A549 (cell line): ENCODE measurements at regions not wholly inside any gene's neighbourhood (a gene's known extent, or its start where the extent isn't known, plus 50 kb on each side); places are given as distances from the start of the nearest gene placed in this dataset.

Source experiments
- ATAC-seq, 2 experiments: fragments of 200-7000 bp in 1 of 2; fragments of >200 bp in 1 of 2; cut with Nextera tagmentation in 1 of 2; cut with Tn5 transposase in 1 of 2; 3 replicates each; pipeline versions ENCODE4 v1.8.0 to v1.9.1; 2018 to 2020; ENCODE audit warnings: mild to moderate bottlenecking in 1 of 2, moderate library complexity in 1 of 2
- CTCF ChIA-PET: fragments of 300-600 bp; sonication (Branson Sonifier 250); formaldehyde crosslinking; extraction: SDS; loops from one replicate; lab custom pipeline; 2021; ENCODE audit warnings: antibody characterized with exemption, inconsistent platforms; lab: Yijun Ruan, JAX
- POLR2A ChIA-PET: fragments of 350-600 bp; formaldehyde crosslinking; extraction: SDS; loops from one replicate; lab custom pipeline; 2021; ENCODE audit warnings: antibody characterized with exemption, inconsistent platforms; lab: Yijun Ruan, JAX
- DNase-seq, 2 experiments: peaks; one replicate each; pipeline versions ENCODE4 v3.0.0 to v3.0.0-alpha.2; 2011 to 2016; ENCODE audit warnings: low read depth in 1 of 2, low spot score in 1 of 2
- FAIRE-seq: peaks from 2 replicates; lab custom pipeline; 2011; peaks lifted over from hg19 to GRCh38; lab: Jason Lieb, UNC
- H3K27ac ChIP-seq, 2 experiments: fragments of >200 bp; sonication (Bioruptor Twin); formaldehyde crosslinking; 3 replicates each; pipeline ENCODE4 v1.5.1; 2016 to 2017
- H3K4me1 ChIP-seq: fragments of >200 bp; sonication (Bioruptor Twin); formaldehyde crosslinking; 3 replicates; pipeline ENCODE4 v1.6.1; 2016
- H3K4me2 ChIP-seq: fragments of >200 bp; sonication (Bioruptor Twin); formaldehyde crosslinking; 3 replicates; pipeline ENCODE4 v1.6.1; 2016
- H3K4me3 ChIP-seq: fragments of >200 bp; sonication (Bioruptor Twin); formaldehyde crosslinking; 3 replicates; pipeline ENCODE4 v1.5.1; 2016
- H3K9me3 ChIP-seq: fragments of >200 bp; sonication (Bioruptor Twin); formaldehyde crosslinking; 3 replicates; pipeline ENCODE4 v1.6.1; 2016
- ATOH8 ChIP-seq: fragments of 250-450 bp; sonication (Bioruptor Pico); IDR thresholded peaks from 2 replicates; pipeline ENCODE4 v1.5.0; 2020; ENCODE audit warnings: low read depth, mild to moderate bottlenecking, moderate library complexity
- CBX8 ChIP-seq: fragments of 200-600 bp; sonication (generic); IDR thresholded peaks from 2 replicates; pipeline ENCODE4 v1.6.1; 2016
- EHF ChIP-seq: fragments of 250-450 bp; sonication (Bioruptor Pico); IDR thresholded peaks from 2 replicates; pipeline ENCODE4 v1.5.0; 2020; ENCODE audit warnings: mild to moderate bottlenecking
- ELK1 ChIP-seq: fragments of 150-350 bp; IDR thresholded peaks from 2 replicates; pipeline ENCODE4 v1.6.1; 2014; ENCODE audit warnings: low read depth, mild to moderate bottlenecking, low read length
- EP300 ChIP-seq, 2 experiments: fragments of >200 bp; sonication (Bioruptor Twin); formaldehyde crosslinking; IDR thresholded peaks; 2 replicates in 1 of 2; 3 replicates in 1 of 2; pipeline ENCODE4 v1.6.1; 2016 to 2017
- ESRRA ChIP-seq: fragments of 150-350 bp; IDR thresholded peaks from 2 replicates; pipeline ENCODE4 v1.6.1; 2014; ENCODE audit warnings: mild to moderate bottlenecking, low read length, borderline replicate concordance
- FOSL2 ChIP-seq, 2 experiments: fragments of 450-650 bp in 1 of 2; fragments of >200 bp in 1 of 2; sonication (Bioruptor Twin) in 1 of 2; formaldehyde crosslinking; IDR thresholded peaks; 2 replicates each; pipeline versions ENCODE4 v1.5.0 to v1.6.1; 2016 to 2020; ENCODE audit warnings: mild to moderate bottlenecking in 1 of 2, moderate library complexity in 1 of 2
- FOXS1 ChIP-seq: fragments of 250-450 bp; sonication (Bioruptor Pico); IDR thresholded peaks from 2 replicates; pipeline ENCODE4 v1.5.0; 2020; ENCODE audit warnings: mild to moderate bottlenecking, moderate library complexity
- HDAC2 ChIP-seq: fragments of 200-600 bp; sonication (generic); IDR thresholded peaks from 2 replicates; pipeline ENCODE4 v1.6.1; 2016
- HMGXB4 ChIP-seq: fragments of 250-450 bp; sonication (Bioruptor Pico); IDR thresholded peaks from 2 replicates; pipeline ENCODE4 v1.5.0; 2021; ENCODE audit warnings: mild to moderate bottlenecking, moderate library complexity, borderline replicate concordance
- HOXB13 ChIP-seq: fragments of 250-450 bp; sonication (Bioruptor Pico); IDR thresholded peaks from 2 replicates; pipeline ENCODE4 v1.5.0; 2020; ENCODE audit warnings: low read depth, mild to moderate bottlenecking, moderate library complexity
- KDM5A ChIP-seq: fragments of 200-600 bp; sonication (generic); IDR thresholded peaks from 2 replicates; pipeline ENCODE4 v1.6.1; 2016; ENCODE audit warnings: antibody characterized with exemption, mild to moderate bottlenecking
- MAFK ChIP-seq: fragments of 450-650 bp; IDR thresholded peaks from 2 replicates; pipeline ENCODE4 v1.6.1; 2014; ENCODE audit not compliant: partially characterized antibody
- NFE2L2 ChIP-seq: fragments of 150-350 bp; conservative IDR thresholded peaks from 2 replicates; pipeline ENCODE4 v1.6.1; 2014; ENCODE audit warnings: low read length
- NR3C1 ChIP-seq: fragments of >200 bp; sonication (Bioruptor Twin); formaldehyde crosslinking; IDR thresholded peaks from 3 replicates; pipeline ENCODE4 v1.6.1; 2017
- POLR2A ChIP-seq: IDR thresholded peaks from 2 replicates; pipeline ENCODE4 v1.6.1; 2012; ENCODE audit warnings: mild to moderate bottlenecking, low read length
- RAD21 ChIP-seq, 2 experiments: fragments of >200 bp in 1 of 2; sonication (Bioruptor Twin) in 1 of 2; formaldehyde crosslinking in 1 of 2; IDR thresholded peaks in 1 of 2; conservative IDR thresholded peaks in 1 of 2; 2 replicates in 1 of 2; 3 replicates in 1 of 2; pipeline ENCODE4 v1.6.1; 2012 to 2018; ENCODE audit warnings: inconsistent platforms in 1 of 2
- RCOR1 ChIP-seq: fragments of 150-350 bp; IDR thresholded peaks from 2 replicates; pipeline ENCODE4 v1.6.1; 2014; ENCODE audit warnings: antibody characterized with exemption, low read length, low read depth
- REST ChIP-seq: fragments of 200-600 bp; sonication (generic); IDR thresholded peaks from 2 replicates; pipeline ENCODE4 v1.6.1; 2016; ENCODE audit warnings: antibody characterized with exemption, mild to moderate bottlenecking, moderate library complexity
- RNF2 ChIP-seq: fragments of 200-600 bp; sonication (generic); IDR thresholded peaks from 2 replicates; pipeline ENCODE4 v1.6.1; 2016; ENCODE audit warnings: low read depth, mild to moderate bottlenecking, antibody characterized with exemption, moderate library complexity, borderline replicate concordance
- TFCP2L1 ChIP-seq: fragments of 250-450 bp; sonication (Bioruptor Pico); IDR thresholded peaks from 2 replicates; pipeline ENCODE4 v1.5.0; 2021; ENCODE audit warnings: mild to moderate bottlenecking
- ZFP36 ChIP-seq: fragments of 450-650 bp; IDR thresholded peaks from 2 replicates; pipeline ENCODE4 v1.6.1; 2014; ENCODE audit warnings: borderline replicate concordance; ENCODE audit not compliant: partially characterized antibody
- WGBS: methylation state at CpG from one replicate; pipeline ENCODE4 v1.1.6; 2017; ENCODE audit errors: missing lambda C conversion rate; 5-methylcytosine and 5-hydroxymethylcytosine counted together

GRCh38 chr1:5731110-5731423 lies 261.2 kb downstream of the NPHP4 start:
- 0% methylated on average over 2 of the region's 5 CpGs for WGBS
- H3K4me3 ChIP-seq: no peak overlapping the region
- CTCF ChIA-PET: interaction anchor here (2.0 kb wide), 1 partner anchor 15 kb away, joined by 9 read pairs; no protein-coding TSS in a partner anchor
- H3K9me3 ChIP-seq: no peaks in the 10 kb centered on the region
- FAIRE-seq (no peak), ATAC-seq (no peak), DNase-seq (no peak)
- TF ChIP-seq HOXB13 (no peak), EP300 (IDR thresholded peaks at IDR 0.05) (no peak), FOXS1 (no peak), TFCP2L1 (no peak), CBX8 (no peak), ESRRA (no peak), ELK1 (no peak), MAFK (no peak), EHF (CRISPR knock-in tag) (no peak), HDAC2 (no peak), REST (no peak), NR3C1 (no peak), RCOR1 (no peak), RAD21 (conservative IDR thresholded peaks at IDR 0.05 in 1 of 2, IDR thresholded peaks at IDR 0.05 in 1 of 2) (no peak), FOSL2 (IDR thresholded peaks at IDR 0.05) (no peak), FOSL2 (CRISPR knock-in tag; IDR thresholded peaks at IDR 0.05) (no peak), ZFP36 (no peak)
- no peak overlapping the region for H3K27ac ChIP-seq
- no peaks in the 10 kb centered on the region for H3K4me1 ChIP-seq
- POLR2A ChIA-PET: no interaction called here
- H3K4me2 ChIP-seq: no peak overlapping the region

- ATAC-seq: no peak
These were observed 261.7 kb downstream of the NPHP4 start for GRCh38 chr1:5730272-5731109.

More at GRCh38 chr1:5730272-5731109, 261.7 kb downstream of the NPHP4 start:
- ChIA-PET CTCF (interaction anchor here (2.0 kb wide), 1 partner anchor 15 kb away, joined by 9 read pairs; no protein-coding TSS in a partner anchor), POLR2A (no interaction called here)
- Histone ChIP-seq H3K4me1 (no peaks in the 10 kb centered on the region), H3K9me3 (no peaks in the 10 kb centered on the region), H3K27ac (no peak overlapping the region), H3K4me2 (no peak overlapping the region), H3K4me3 (no peak overlapping the region)
- DNase-seq (no peak), FAIRE-seq (no peak)
- no peak for TF ChIP-seq NFE2L2
- TF ChIP-seq MAFK: no peak
- TF ChIP-seq CBX8: no peak
- no peak for TF ChIP-seq KDM5A
- no peak for TF ChIP-seq POLR2A
- no peak for TF ChIP-seq RNF2
- no peak for TF ChIP-seq HMGXB4 (CRISPR knock-in tag)
- TF ChIP-seq ESRRA: no peak
- TF ChIP-seq ATOH8 (CRISPR knock-in tag): no peak
- 26% methylated on average over 15 of the region's 16 CpGs for WGBS
